DND-41 (cell line): ENCODE measurements at regions not wholly inside any gene's neighbourhood (a gene's known extent, or its start where the extent isn't known, plus 50 kb on each side); places are given as distances from the start of the nearest gene placed in this dataset.

Experiments used
- CTCF ChIP-seq: IDR thresholded peaks from 2 replicates; pipeline ENCODE4 v1.5.1; 2012; ENCODE audit warnings: borderline replicate concordance, low read length, moderate library complexity, mild to moderate bottlenecking; ENCODE audit not compliant: poor library complexity, severe bottlenecking; ENCODE audit errors: extremely low read depth
- EZH2 ChIP-seq: IDR thresholded peaks from 3 replicates; pipeline ENCODE4 v1.6.1; 2012; ENCODE audit warnings: borderline replicate concordance, low read depth, mild to moderate bottlenecking, moderate library complexity, low read length, inconsistent platforms; ENCODE audit not compliant: severe bottlenecking

DNA sequence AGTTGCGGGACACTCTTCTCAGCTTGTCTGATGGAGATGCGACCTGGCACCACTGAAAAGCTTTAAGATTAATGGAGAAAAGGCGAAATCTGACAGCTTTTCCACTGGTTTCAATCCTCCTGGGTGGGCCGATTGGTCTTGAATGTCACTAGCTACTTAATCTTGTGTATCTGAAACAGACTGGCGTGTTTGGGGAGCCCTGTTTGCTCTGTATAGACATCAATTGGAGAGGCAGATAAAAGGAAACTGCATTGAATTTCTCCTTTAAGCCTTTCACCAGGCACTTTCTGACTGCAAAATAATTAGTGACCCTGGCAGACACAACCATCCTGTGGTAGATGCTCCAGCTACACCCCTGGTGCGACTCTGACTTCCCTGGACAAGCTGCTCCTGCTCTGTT, 224.2 kb downstream of the NDUFS4 start:
- TF ChIP-seq EZH2: no peak
- no peak for TF ChIP-seq CTCF
